ENCODE measurements at regions not wholly inside any gene's neighbourhood (a gene's known extent, or its start where the extent isn't known, plus 50 kb on each side); places are given as distances from the start of the nearest gene placed in this dataset.
"Not testable (repeated sequence)": the region's sequence is repeated elsewhere in the genome, so short reads cannot be mapped to it uniquely, and the experiment has no call there.

GRCh38 chr6:27759930-27760329 lies 152.3 kb downstream of the OR2B2 start:
- no peak overlapping the region for H3K4me3 Mint-ChIP-seq
- H3K36me3 Mint-ChIP-seq (ENCODE audit: low read depth) = peaks cover 2% of the 10 kb centered on the region
- peaks cover 55% of the 10 kb centered on the region for H3K4me1 Mint-ChIP-seq
- H3K27me3 Mint-ChIP-seq = no peaks in the 10 kb centered on the region
- ChIA-PET POLR2A (interaction anchor here (1.0 kb wide), 1 partner anchor 50 kb away, joined by 3 read pairs; a partner anchor contains a TSS), CTCF (interaction anchor here (1.8 to 5.2 kb wide), 2 partner anchors 13 to 36 kb away, joined by 7 to 25 read pairs; no protein-coding TSS in a partner anchor)
- DNase-seq = no peak
- no peaks in the 10 kb centered on the region for H3K9me3 Mint-ChIP-seq
- H3K27ac Mint-ChIP-seq = peak overlapping the region; percentile 99

DNA sequence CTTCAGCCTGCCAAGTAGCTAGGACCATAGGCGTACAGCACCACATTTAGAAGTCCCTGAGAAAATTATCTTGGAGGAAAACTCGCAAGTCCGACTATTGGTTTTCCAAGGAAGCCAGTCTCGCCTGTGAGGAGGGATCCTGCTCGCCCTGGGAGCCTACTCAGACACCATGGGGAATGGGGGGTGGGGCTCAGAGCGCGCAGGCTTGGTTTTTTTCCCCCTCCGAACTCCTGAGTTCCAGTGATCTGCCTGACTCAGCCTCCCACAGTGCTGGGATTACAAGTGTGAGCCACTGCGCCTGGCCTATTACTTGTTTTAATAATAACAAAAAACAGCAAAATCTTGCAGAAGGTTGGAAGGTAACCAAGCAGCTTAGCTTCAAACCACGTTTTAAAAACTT lies 153.7 kb downstream of the OR2B2 start:
- peak overlapping the region; percentile 87 for H3K4me3 Mint-ChIP-seq
- no peak overlapping the region for H3K27ac Mint-ChIP-seq
- no peaks in the 10 kb centered on the region for H3K9me3 Mint-ChIP-seq
- peaks cover 2% of the 10 kb centered on the region for H3K36me3 Mint-ChIP-seq (ENCODE audit: low read depth)
- POLR2A ChIA-PET = no interaction called here
- no peak for DNase-seq
- peaks cover 64% of the 10 kb centered on the region for H3K4me1 Mint-ChIP-seq
- no peaks in the 10 kb centered on the region for H3K27me3 Mint-ChIP-seq
- CTCF ChIA-PET = interaction anchor here (1.2 to 5.2 kb wide), 2 partner anchors 14 to 38 kb away, joined by 3 to 25 read pairs; no protein-coding TSS in a partner anchor

DNA sequence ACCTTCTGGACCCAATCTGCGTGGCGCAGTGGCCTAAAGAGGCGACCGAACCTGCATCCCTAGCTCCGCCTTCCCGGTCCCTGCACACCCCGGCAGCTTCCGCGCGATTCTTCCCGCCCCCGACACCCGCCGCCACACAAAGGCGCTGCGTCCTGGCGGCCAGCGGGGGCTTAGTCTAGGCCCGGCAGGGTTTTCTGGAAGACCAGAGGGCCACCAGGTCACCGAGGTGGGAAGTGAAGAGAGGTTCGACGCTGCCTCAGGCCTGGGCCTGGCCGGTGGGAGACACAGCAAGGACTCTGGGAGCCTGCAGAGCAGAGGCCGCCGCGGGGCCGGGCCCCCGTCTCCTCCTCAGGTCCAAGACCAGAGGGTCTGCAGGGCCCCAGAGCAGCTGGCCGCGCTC lies 154.9 kb downstream of the OR2B2 start:
- H3K27me3 Mint-ChIP-seq = no peaks in the 10 kb centered on the region
- no peaks in the 10 kb centered on the region for H3K9me3 Mint-ChIP-seq
- H3K4me3 Mint-ChIP-seq = peak overlapping the region; percentile 87
- H3K36me3 Mint-ChIP-seq (ENCODE audit: low read depth) = peaks cover 2% of the 10 kb centered on the region
- H3K27ac Mint-ChIP-seq = peak overlapping the region; percentile 89
- DNase-seq = peak; percentile 57
- ChIA-PET CTCF (interaction anchor here (1.0 to 2.1 kb wide), 6 partner anchors 10 to 579 kb away, joined by 3 to 8 read pairs (median 6); no protein-coding TSS in a partner anchor), POLR2A (interaction anchor here (0.8 to 1.2 kb wide), 3 partner anchors 12 to 136 kb away, joined by 3 to 11 read pairs (median 3); a partner anchor contains a TSS)
- H3K4me1 Mint-ChIP-seq = peaks cover 64% of the 10 kb centered on the region

- no peak overlapping the region for H3K4me3 Mint-ChIP-seq
- peaks cover 64% of the 10 kb centered on the region for H3K4me1 Mint-ChIP-seq
- no peak for DNase-seq
- ChIA-PET POLR2A (no interaction called here), CTCF (interaction anchor here (1.6 to 2.4 kb wide), 5 partner anchors 11 to 139 kb away, joined by 4 to 9 read pairs (median 7); no protein-coding TSS in a partner anchor)
- H3K27me3 Mint-ChIP-seq = no peaks in the 10 kb centered on the region
- H3K27ac Mint-ChIP-seq = no peak overlapping the region
- H3K9me3 Mint-ChIP-seq = no peaks in the 10 kb centered on the region
- H3K36me3 Mint-ChIP-seq (ENCODE audit: low read depth) = peaks cover 2% of the 10 kb centered on the region
Observed at GRCh38 chr6:27755768-27756167, 156.4 kb downstream of the OR2B2 start.

GRCh38 chr6:27754408-27754782 lies 157.8 kb downstream of the OR2B2 start:
- H3K27ac Mint-ChIP-seq = peak overlapping the region; percentile 86
- POLR2A ChIA-PET = interaction anchor here (0.6 to 1.2 kb wide), 5 partner anchors 53 to 622 kb away, joined by 4 to 8 read pairs (median 4); a partner anchor contains a TSS
- peaks cover 51% of the 10 kb centered on the region for H3K4me1 Mint-ChIP-seq
- no peak for DNase-seq
- no peaks in the 10 kb centered on the region for H3K9me3 Mint-ChIP-seq
- H3K4me3 Mint-ChIP-seq = peak overlapping the region; percentile 81
- no peaks in the 10 kb centered on the region for H3K27me3 Mint-ChIP-seq
- CTCF ChIA-PET = interaction anchor here (0.9 to 3.1 kb wide), 9 partner anchors 10 to 627 kb away, joined by 3 to 19 read pairs (median 4); no protein-coding TSS in a partner anchor
- H3K36me3 Mint-ChIP-seq (ENCODE audit: low read depth) = peaks cover 2% of the 10 kb centered on the region

DNA sequence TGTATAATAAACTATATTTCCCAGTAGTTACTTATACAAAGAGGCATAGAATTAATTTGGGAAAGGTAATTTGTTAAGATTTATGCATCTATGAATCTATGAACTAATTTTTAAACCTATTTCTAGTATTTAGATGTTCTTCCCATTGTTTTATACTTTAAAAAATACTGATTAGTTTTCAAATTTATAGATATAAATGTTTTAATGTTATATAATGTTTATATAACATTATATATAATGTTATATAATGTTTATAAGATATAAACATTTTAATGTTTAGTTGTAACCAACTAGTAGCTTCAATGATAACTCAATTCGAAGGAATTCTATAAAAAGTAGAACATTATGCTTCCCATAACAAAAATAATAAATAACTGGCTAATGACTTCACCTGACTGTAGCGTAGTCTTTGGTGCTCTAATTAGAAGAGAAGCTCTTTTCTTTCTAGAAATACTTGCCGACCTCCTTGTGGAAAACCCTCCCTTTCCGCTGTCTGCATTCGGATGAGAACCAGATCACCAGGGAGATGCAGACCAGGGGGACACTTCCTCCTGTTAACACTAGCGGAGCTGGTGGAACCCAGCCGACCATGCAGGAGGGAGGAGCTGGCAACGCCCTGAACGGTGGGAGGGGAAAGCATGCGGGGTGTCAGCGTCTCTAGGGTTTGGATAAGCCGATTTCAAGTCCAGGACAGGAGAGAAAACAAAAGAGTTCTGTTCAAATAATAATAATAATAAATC lies 158.4 kb downstream of the OR2B2 start:
- Mint-ChIP-seq H3K36me3 (ENCODE audit: low read depth) (peaks cover 2% of the 10 kb centered on the region), H3K4me3 (peak overlapping the region; percentile 90), H3K27ac (peak overlapping the region; percentile 98), H3K9me3 (no peaks in the 10 kb centered on the region), H3K4me1 (peaks cover 46% of the 10 kb centered on the region), H3K27me3 (peaks cover 5% of the 10 kb centered on the region)
- DNase-seq = peak; percentile 83
- ChIA-PET POLR2A (interaction anchor here (0.6 to 1.2 kb wide), 4 partner anchors 54 to 621 kb away, joined by 4 to 8 read pairs (median 4); a partner anchor contains a TSS), CTCF (interaction anchor here (0.8 to 3.1 kb wide), 11 partner anchors 11 to 627 kb away, joined by 3 to 19 read pairs (median 4); a partner anchor contains a TSS)

DNA sequence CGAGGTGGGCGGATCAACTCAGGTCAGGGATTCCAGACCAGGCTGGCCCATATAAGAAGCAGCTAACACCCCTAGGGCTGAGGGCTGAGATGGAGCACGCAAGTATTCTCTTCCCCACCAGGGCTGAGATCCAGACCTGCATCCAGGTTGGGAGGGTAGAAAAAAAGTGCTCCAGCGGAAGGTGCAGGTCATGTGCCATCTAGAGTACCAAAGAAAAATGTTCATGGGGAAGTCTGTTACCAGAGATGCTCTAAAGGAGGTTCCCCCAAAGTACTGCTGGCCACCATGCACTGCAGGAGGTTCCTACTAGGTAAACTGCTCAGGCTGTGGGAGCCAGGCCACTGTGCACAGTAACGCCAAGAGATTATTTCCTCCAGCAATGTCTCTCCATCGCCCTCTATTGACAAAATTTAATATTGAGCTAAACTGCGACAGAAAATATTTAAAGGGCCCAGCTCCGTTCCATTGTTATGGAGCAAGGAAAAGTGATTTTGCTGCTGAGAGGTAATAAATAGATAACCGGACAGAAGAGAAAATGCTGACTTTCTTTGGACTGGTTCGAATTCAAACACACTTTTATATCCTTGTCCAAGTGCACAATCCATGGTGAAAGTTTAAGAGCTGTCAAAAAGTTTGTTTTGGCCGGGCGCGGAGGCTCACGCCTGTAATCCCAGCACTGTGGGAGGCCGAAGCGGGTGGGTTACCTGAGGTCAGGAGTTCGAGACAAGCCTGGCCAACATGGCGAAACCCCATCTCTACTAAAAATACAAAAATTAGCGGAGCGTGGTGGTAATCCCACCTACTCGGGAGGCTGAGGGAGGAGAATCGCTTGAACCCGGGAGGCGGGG lies 159.9 kb downstream of the OR2B2 start:
- ChIA-PET POLR2A (interaction anchor here (0.6 to 1.2 kb wide), 3 partner anchors 49 to 140 kb away, joined by 3 to 4 read pairs (median 3); a partner anchor contains a TSS), CTCF (interaction anchor here (0.5 to 3.1 kb wide), 29 partner anchors 9 to 1423 kb away, joined by 3 to 19 read pairs (median 5); a partner anchor contains a TSS)
- Mint-ChIP-seq H3K36me3 (ENCODE audit: low read depth) (no peaks in the 10 kb centered on the region), H3K4me3 (peak overlapping the region; percentile 90), H3K9me3 (no peaks in the 10 kb centered on the region), H3K4me1 (peaks cover 36% of the 10 kb centered on the region), H3K27me3 (peaks cover 15% of the 10 kb centered on the region), H3K27ac (peak overlapping the region; percentile 98)
- peak; percentile 61 for DNase-seq

DNA sequence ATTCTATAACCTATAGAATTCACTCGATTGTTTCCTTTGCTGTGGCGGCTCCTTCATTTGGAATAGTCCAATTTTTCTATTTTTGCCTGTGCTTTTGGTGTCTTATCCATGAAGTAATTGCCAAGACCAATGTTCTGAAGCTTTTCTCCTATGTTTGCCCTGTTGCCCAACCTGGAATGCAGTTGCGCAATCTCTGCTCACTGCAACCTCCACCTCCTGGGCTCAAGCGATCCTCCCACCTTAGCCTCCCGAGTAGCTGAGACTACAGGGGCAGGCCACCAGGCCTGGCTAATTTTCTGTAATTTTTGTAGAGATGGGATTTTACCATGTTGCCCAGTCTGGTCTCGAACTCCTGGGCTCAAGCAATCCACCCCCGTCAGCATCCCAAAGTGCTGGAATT lies 163.5 kb downstream of the OR2B2 start:
- DNase-seq = no peak
- POLR2A ChIA-PET = no interaction called here
- CTCF ChIA-PET = interaction anchor here (1.1 kb wide), 1 partner anchor 230 kb away, joined by 4 read pairs; no protein-coding TSS in a partner anchor
- Mint-ChIP-seq H3K4me1 (peaks cover 10% of the 10 kb centered on the region), H3K36me3 (ENCODE audit: low read depth) (no peaks in the 10 kb centered on the region), H3K9me3 (no peaks in the 10 kb centered on the region), H3K27me3 (peaks cover 29% of the 10 kb centered on the region), H3K4me3 (no peak overlapping the region), H3K27ac (no peak overlapping the region)

- Mint-ChIP-seq H3K9me3 (no peaks in the 10 kb centered on the region), H3K36me3 (ENCODE audit: low read depth) (no peaks in the 10 kb centered on the region), H3K4me3 (no peak overlapping the region), H3K4me1 (peaks cover 13% of the 10 kb centered on the region), H3K27me3 (peaks cover 38% of the 10 kb centered on the region), H3K27ac (no peak overlapping the region)
- DNase-seq = no peak
- POLR2A ChIA-PET = no interaction called here
- CTCF ChIA-PET = interaction anchor here (1.1 kb wide), 1 partner anchor 229 kb away, joined by 4 read pairs; no protein-coding TSS in a partner anchor
Observed at GRCh38 chr6:27747637-27748036, 164.6 kb downstream of the OR2B2 start.

DNA sequence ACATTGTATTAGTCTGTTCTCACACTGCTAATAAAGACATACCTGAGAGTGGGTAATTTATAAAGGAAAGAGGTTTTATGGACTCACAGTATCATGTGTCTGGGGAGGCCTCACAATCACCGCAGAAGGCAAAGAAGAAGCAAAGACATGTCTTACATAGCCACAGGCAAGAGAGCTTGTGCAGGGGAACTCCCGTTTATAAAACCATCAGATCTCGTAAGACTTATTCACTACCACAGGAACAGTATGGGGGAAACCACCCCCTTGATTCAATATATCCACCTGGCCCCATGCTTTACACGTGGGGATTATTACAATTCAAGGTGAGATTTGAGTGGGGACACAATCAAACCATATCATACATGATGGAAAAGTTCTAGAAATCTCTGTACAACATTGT lies 165.3 kb downstream of the OR2B2 start:
- H3K9me3 Mint-ChIP-seq; H3K36me3 Mint-ChIP-seq (ENCODE audit: low read depth); CTCF ChIA-PET; POLR2A ChIA-PET; DNase-seq; H3K27ac Mint-ChIP-seq; H3K4me3 Mint-ChIP-seq: not testable (repeated sequence)
- peaks cover 42% of the 10 kb centered on the region for H3K27me3 Mint-ChIP-seq
- H3K4me1 Mint-ChIP-seq = peaks cover 11% of the 10 kb centered on the region

DNA sequence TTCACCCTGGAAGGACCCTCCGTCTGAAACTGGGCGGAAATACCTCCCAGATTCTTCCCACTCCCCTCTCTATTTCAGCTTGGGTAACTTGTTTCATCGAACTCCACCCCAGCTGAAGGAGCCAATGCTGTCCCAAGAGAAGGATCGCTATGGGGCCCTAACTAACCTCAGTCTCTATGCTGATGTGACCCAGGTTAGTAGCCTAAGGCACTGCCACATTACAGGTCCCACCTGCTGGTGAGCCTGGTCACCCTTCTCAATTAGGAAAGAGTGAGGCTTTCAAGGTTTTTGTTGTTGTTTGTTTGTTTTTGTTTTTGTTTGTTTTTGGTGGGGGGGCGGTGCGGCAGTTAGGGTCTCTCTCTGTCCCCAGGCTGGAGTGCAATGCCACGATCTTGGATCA lies 168.4 kb downstream of the OR2B2 start:
- no peak for DNase-seq
- POLR2A ChIA-PET = no interaction called here
- CTCF ChIA-PET = interaction anchor here (2.2 kb wide), 1 partner anchor 9 kb away, joined by 6 read pairs; no protein-coding TSS in a partner anchor
- Mint-ChIP-seq H3K36me3 (ENCODE audit: low read depth) (no peaks in the 10 kb centered on the region), H3K4me3 (no peak overlapping the region), H3K9me3 (no peaks in the 10 kb centered on the region), H3K27me3 (peaks cover 37% of the 10 kb centered on the region), H3K4me1 (peaks cover 9% of the 10 kb centered on the region), H3K27ac (no peak overlapping the region)

GRCh38 chr6:27742833-27743573 lies 169.2 kb downstream of the OR2B2 start:
- Mint-ChIP-seq H3K9me3 (no peaks in the 10 kb centered on the region), H3K4me3 (no peak overlapping the region), H3K27ac (peak overlapping the region; percentile 9), H3K4me1 (peaks cover 14% of the 10 kb centered on the region), H3K36me3 (ENCODE audit: low read depth) (no peaks in the 10 kb centered on the region), H3K27me3 (peaks cover 31% of the 10 kb centered on the region)
- no peak for DNase-seq
- CTCF ChIA-PET = interaction anchor here (2.2 kb wide), 1 partner anchor 9 kb away, joined by 6 read pairs; no protein-coding TSS in a partner anchor
- POLR2A ChIA-PET = no interaction called here
